ENCODE measurements at regions not wholly inside any gene's neighbourhood (a gene's known extent, or its start where the extent isn't known, plus 50 kb on each side); places are given as distances from the start of the nearest gene placed in this dataset.

GRCh38 chr18:65955747-65956146 is 204.9 kb downstream of the CDH7 start:
- TF ChIP-seq FOXM1 (IDR thresholded peaks at IDR 0.05; ENCODE audit: borderline replicate concordance) (no peak), TARDBP (IDR thresholded peaks at IDR 0.05) (no peak), NFRKB (IDR thresholded peaks at IDR 0.05) (no peak), HDGF (IDR thresholded peaks at IDR 0.05; ENCODE audit: borderline replicate concordance) (no peak), SP1 (IDR thresholded peaks at IDR 0.05) (no peak), FOXK2 (IDR thresholded peaks at IDR 0.05) (no peak)
